ENCODE measurements at regions not wholly inside any gene's neighbourhood (a gene's known extent, or its start where the extent isn't known, plus 50 kb on each side); places are given as distances from the start of the nearest gene placed in this dataset.
"Not testable (repeated sequence)": the region's sequence is repeated elsewhere in the genome, so short reads cannot be mapped to it uniquely, and the experiment has no call there.

DNA sequence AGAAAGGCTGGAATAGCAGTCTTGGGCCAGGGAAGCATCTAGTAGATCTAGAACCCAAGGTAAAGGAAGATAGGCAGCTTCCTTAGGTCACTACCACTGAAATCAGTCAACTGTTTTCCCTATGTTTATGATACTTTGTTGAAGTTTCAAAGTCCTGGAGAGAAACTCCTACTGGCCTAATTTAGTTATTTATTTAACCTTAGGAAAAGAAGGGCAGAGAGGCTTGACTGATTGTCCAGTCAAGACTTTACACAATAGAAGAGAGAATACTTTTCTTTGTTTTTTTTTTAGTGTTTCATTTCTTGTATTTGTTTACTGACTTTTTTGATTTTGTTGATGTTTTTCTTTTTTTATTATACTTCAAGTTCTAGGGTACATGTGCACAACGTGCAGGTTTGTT lies 138.9 kb upstream of the PHYHIPL start:
- DNase-seq, result no peak

GRCh38 chr10:59043358-59043757 lies 133.1 kb upstream of the PHYHIPL start:
- not testable (repeated sequence) for DNase-seq

DNA sequence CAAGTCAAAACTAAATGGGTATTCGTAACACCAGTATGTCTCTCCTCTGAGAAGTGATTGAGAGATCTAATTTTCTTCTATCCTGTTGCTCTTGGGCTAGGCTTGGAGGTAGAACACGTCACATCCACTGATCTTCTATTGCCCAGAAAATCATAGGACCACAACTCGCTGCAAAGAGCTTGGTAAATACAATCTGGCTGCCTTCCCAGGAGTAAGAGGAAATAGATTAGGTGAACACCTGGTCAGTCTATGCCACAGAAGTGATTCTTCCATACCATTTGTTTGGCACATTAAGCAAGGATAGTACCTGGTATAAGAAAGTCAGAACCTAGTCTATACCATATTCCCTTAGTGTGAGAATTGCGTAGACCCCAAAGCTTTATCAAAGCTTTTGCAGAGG lies 129.3 kb upstream of the PHYHIPL start:
- DNase-seq, result no peak

DNA sequence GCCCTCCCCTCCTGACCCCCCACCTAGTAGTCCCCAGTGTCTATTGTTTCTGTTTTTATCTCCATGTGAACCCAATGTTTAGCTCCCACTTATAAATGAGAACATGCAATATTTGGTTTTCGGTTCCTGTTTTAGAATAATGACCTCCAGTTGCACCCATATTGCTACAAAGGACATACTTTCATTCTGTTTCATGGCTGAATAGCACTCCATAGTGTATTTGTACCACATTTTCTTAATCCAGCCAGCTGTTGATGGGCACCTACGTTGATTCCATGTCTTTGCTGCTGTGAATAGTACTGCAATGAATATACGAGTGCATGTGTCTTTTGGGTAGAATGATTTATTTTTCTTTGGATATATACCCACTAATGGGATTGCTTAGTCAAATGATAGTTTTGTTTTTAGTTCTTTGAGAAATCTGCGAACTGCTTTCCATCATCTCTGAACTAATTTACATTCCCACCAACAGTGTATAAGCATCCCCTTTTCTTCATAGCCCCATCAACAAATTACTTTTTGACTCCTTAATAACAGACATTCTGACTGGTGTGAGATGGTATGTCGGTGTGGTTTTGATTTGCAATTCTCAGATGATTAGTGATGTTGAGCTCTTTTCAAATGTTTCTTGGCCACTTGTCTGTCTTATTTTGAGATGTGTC lies 128.4 kb upstream of the PHYHIPL start:
- DNase-seq, result no peak

GRCh38 chr10:59053502-59053901 lies 122.9 kb upstream of the PHYHIPL start:
- not testable (repeated sequence) for DNase-seq

DNA sequence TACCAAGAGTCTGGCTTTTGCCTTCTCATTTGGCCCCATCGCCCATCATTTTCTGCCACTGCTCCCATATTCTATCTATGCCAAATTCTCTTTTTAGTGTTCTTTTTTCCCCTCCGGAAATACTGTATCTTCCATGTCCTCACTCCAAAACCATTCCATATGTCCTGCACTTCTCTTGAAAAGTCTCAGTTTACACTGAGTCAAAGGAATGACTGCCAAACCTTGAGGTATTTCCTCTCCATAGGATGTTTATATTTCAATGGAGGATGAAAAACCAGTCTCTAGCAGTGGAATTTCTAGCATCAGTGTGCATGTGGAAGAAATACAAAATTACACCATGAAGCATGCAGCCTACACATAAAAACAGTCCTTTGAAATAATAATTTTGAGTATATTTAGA lies 121.4 kb upstream of the PHYHIPL start:
- peak in 2 of 3 donors; percentile 54 to 57 for DNase-seq

DNA sequence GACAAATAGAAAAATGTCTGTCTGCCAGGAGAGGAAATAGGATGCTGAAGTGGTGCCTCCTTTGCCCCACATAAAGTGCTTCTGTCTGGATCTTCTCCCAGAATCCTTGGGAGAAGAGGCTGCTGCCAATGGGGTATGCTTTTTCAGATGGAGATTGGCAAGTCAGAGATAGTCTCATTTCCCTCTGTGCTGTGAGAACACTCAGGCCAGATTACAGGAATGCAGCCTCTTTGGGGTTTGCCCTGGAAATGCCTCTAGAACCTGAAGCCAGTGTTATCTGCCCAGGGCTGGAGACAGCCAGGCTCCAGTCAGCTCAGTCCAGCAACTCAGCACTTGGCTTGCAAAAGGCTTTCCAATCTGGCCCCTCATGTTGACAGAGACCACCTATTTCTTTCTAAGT lies 119.1 kb upstream of the PHYHIPL start:
- DNase-seq, result no peak

DNA sequence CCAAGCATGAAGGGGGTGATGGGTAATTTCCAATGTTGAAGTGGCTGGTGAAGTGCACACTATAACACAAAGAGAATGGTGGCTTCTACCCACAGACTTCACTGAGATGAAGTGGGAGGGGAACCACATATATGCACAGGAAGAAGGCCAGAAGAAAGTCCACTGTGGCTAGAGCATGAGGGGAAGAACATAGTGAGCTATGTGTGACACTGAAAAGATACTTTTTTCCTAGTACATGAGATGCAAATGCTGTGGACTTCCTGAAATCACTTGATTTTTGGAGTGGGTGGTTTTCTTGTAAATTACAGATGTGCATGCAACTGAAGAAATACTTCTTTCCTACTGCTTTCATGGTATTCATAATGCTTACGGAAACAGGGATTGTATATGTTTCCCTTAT lies 115.6 kb upstream of the PHYHIPL start:
- DNase-seq, result no peak

- DNase-seq, result no peak
These were observed 113.0 kb upstream of the PHYHIPL start for GRCh38 chr10:59063491-59063890.

DNA sequence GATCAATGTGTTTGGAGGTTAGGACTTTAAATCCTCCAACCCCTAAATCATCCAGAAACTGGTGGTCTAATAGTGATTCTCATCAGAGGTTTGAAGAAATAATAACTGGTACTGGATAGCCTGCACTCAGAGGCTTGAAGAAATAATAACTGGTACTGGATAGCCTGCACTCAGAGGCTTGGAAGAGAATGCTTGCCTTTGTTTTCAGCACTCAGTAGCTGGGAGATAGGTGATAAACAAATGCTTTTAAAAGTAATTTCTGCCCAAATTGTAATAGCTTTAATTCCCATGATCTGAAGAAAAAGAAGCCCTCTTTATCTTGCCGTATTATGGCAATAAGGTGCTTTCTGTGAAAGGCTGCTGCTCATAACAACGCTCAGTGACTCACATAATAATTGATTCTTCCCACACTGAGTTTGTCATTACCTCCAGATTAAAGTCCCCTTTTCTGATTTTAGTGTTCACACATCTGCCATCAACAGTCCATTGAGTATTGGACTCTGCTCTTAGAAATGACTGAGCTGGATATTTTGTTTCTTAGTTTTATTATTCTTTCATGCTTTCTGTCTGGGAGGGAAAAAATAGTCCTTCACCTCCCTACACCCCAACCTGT lies 112.3 kb upstream of the PHYHIPL start:
- no peak for DNase-seq

DNA sequence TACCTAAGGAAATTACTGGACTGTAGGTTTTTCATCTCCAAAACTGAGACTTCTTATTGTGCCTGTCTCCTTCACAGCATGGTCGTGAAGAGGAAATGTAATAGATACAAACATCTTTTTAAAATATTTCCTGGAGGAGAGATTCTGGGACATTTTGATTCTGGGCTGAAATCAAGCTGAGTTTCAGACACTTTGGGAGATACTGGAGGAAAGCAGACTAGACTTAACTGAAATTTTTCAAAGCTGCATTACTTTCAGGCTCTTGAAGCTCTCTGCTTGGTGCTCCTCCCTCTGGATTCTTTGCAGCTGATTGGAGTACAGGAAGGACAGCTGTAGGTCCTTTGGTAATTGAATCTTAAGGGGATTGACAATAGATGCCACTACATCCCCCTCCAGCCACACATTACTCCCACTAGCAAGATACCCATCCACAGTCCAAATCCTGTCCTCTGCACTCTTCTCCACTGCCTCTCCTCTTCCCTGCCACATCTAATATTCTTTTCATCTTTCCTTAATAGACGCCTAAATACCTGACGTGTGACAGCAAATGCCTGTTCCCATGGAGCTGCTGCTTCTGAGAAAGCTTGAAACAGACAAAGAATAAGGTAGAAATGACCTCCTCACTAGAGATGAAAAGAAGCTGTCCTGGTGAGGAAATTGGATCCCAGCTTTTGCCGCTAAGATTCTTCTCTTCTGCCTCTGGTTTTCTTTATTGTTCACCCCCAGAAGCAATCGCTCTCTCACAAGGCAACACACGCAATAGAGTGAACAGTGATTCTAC lies 111.5 kb upstream of the PHYHIPL start:
- no peak for DNase-seq

- DNase-seq, result peak in 1 of 3 donors; percentile 68
These were observed 107.8 kb upstream of the PHYHIPL start for GRCh38 chr10:59068581-59069191.

DNA sequence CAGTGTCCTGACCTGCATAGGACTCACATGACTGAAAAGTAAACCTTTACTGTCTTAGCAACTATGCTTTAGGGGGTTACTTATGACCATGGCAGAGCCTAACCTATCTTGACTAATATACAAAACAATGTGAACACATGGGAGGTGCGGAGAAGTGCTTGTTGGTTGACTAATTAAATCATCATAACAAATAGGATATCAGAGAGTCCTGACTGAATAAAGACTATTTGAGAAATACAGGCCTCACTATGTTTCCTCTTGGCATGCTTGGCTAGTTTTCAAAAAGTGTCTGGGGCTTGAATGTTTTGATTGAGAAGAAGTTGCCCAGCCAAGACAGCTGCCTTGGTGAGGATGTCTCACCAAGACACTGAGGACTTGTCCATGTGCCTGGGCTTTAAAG lies 104.4 kb upstream of the PHYHIPL start:
- DNase-seq, result no peak

DNA sequence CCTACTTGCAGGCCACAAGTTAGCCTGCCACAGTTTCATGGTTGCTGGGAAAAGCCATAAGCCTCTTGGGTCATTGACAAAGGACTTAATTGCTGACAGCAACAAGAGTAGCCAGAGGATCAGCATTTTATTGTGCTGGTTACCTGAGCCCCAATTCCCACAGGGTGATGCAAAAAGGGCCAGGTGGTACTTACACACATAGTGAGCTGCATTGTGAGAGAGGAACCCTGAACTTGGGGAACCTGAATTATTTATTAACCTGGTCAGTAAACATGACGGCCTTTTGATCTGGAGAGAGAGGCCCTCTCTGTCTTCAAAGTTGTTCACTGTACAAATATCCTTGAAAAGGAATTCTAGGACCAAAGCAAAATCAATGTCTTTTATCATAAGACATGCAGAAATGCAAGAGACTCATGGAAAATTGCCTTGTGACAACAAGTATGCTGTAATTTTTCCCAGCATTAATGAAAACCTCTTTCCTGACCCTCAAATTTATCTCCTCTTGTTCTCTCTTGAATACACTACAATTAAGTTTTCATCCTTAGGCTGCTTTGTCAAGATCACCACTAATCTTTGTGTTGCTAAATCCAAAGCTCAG lies 102.9 kb upstream of the PHYHIPL start:
- no peak for DNase-seq

DNA sequence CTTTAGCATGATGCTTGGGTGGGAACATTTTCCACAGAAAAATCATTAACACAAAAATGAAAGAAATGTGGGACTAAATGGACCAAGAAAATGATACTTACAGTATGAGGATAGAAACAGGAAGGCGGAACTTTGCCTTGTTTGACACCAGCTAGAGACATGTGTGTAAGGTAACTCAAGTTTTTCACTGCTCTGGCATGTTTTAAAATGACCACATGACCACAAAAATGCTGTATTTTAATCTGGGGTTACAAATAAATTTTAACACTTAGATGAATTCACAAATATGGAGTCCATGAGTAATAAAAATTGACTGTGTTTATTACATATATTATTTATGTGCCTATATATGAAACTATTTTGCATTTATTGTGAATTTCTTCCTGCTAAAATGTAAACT lies 100.9 kb upstream of the PHYHIPL start:
- DNase-seq, result no peak

GRCh38 chr10:59077855-59078254 lies 98.6 kb upstream of the PHYHIPL start:
- peak in 1 of 3 donors; percentile 48 for DNase-seq

DNA sequence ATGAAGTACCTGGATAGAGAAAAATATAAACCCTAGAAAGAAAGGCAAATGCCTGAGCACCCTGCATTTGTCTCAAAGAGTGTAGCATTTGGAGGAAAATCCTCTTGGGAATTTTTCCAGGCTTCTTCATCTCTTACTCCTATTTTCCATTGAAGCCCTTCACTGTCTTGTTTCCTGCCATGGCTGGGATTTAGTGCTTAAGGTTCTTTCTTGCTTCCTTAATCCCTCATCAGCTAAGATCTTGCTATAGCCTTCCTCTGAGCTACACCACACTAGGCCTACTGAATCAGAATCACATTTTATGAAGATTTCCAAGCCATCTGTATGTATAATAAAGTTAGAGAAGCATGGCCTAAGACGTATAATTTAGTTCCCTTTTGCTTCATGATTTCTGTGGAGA lies 97.5 kb upstream of the PHYHIPL start:
- DNase-seq, result no peak

DNA sequence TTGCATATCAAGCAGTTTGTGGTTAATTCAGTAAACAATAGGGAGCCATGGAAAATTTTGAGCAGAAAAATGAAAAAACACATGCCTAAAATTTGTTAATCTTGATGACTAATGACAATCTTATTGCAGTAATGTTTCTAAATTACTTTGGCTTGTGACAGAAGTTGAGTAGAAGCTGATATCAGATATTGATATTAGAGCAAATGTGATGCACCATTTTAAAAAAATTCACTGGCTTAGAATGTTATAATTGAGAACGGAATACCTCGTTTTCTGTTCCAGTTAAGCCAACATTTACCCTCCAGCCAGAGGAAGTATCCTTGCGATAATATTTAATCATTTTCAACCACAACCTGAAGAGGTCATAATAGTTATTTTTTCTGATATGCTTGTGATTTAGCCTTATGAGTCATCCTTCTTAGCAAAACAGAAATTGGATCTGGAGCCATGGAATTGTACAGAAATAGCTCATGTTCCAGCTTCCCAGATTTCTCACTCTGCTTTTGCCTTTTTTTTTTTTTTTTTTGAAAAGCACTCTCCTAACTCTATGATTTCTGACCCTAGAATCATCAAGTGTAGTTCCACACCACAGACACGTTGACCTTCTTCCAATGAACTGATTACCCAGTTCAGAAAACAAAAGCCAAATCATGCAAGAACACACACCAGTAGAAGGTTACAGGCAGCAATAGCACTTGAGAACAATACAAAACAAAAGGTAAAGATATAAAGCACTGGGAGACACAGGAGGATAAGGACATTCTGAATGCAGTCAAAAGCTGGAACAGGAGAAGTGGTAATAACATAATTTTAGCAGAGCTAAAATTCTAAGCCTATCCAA lies 96.8 kb upstream of the PHYHIPL start:
- DNase-seq, result peak; percentile 76 to 87 (median 87)

GRCh38 chr10:59082249-59082648 lies 94.2 kb upstream of the PHYHIPL start:
- no peak for DNase-seq

GRCh38 chr10:59085054-59085453 lies 91.4 kb upstream of the PHYHIPL start:
- peak in 1 of 3 donors; percentile 18 for DNase-seq

Measured in muscle of back (tissue), 3 donors.